ENCODE measurements at regions not wholly inside any gene's neighbourhood (a gene's known extent, or its start where the extent isn't known, plus 50 kb on each side); places are given as distances from the start of the nearest gene placed in this dataset.

DNA sequence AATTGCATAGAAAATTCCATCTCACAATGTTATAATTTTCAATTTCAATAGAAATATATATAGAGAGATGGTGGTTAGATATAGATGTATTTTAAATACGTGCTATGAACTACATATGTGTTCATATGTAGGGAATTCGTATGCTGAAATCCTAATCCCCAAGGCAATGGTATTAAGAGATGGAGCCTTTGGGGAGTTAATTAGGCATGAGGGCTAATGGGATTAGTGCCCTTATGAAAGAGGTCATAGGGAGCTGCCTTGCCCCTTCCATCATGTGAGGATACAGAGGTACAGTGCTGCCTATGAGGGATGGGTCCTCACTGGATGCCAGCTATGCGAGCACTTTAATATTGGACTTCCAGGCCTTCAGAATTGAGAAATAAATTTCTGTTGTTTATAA lies 79.6 kb upstream of the CCDC54 start:
- Histone ChIP-seq H3K27ac (ENCODE audit: low read length) (no peak overlapping the region), H3K4me2 (ENCODE audit: low read length) (no peak overlapping the region), H3K4me1 (ENCODE audit: low read length) (no peaks in the 10 kb centered on the region), H3K79me2 (ENCODE audit: low read length) (no peaks in the 10 kb centered on the region), H3K9me3 (ENCODE audit: insufficient read depth, low read length) (no peaks in the 10 kb centered on the region), H4K20me1 (ENCODE audit: insufficient read depth, low read length) (no peaks in the 10 kb centered on the region), H3K36me3 (replicated peaks; ENCODE audit: low read depth, low read length) (no peaks in the 10 kb centered on the region), H2AFZ (ENCODE audit: low read depth, low read length) (no peak overlapping the region), H3K9ac (ENCODE audit: low read length) (no peak overlapping the region), H3K4me3 (ENCODE audit: low read length) (no peak overlapping the region), H3K27me3 (ENCODE audit: low read depth, low read length) (no peaks in the 10 kb centered on the region)
- TF ChIP-seq EZH2phosphoT487 (IDR thresholded peaks at IDR 0.05; ENCODE audit: low read depth) = no peak
- TF ChIP-seq, protein P1, sequence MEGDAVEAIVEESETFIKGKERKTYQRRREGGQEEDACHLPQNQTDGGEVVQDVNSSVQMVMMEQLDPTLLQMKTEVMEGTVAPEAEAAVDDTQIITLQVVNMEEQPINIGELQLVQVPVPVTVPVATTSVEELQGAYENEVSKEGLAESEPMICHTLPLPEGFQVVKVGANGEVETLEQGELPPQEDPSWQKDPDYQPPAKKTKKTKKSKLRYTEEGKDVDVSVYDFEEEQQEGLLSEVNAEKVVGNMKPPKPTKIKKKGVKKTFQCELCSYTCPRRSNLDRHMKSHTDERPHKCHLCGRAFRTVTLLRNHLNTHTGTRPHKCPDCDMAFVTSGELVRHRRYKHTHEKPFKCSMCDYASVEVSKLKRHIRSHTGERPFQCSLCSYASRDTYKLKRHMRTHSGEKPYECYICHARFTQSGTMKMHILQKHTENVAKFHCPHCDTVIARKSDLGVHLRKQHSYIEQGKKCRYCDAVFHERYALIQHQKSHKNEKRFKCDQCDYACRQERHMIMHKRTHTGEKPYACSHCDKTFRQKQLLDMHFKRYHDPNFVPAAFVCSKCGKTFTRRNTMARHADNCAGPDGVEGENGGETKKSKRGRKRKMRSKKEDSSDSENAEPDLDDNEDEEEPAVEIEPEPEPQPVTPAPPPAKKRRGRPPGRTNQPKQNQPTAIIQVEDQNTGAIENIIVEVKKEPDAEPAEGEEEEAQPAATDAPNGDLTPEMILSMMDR (IDR thresholded peaks at IDR 0.05; ENCODE audit: low read depth, low read length) = no peak

DNA sequence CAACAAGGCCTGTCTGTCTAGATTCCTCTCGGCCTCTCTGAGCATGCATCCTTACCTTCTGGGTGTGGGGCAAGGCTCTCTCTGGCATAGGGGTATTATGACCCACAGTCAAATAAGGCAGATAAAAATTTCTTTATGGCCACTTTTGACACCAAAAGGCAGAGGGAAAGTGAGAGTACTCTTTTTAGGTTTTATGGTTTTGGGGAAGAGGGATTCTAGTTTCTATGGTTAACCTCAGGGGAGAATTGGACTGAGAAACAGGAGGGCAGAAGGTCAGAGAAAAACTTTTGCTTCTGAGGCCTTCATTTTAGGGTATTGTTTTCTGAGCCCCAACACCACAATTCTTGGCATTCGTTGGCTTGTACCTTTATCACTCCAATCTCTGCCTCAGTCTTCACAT lies 70.0 kb upstream of the CCDC54 start:
- Histone ChIP-seq H3K4me1 (ENCODE audit: low read length) (no peaks in the 10 kb centered on the region), H4K20me1 (ENCODE audit: insufficient read depth, low read length) (no peaks in the 10 kb centered on the region), H3K27me3 (ENCODE audit: low read depth, low read length) (peaks cover 4% of the 10 kb centered on the region; the same call in 1 of the 2 replicates), H3K9ac (ENCODE audit: low read length) (no peak overlapping the region), H3K4me2 (ENCODE audit: low read length) (no peak overlapping the region), H3K79me2 (ENCODE audit: low read length) (no peaks in the 10 kb centered on the region), H3K27ac (ENCODE audit: low read length) (no peak overlapping the region), H3K4me3 (ENCODE audit: low read length) (no peak overlapping the region), H3K36me3 (replicated peaks; ENCODE audit: low read depth, low read length) (no peaks in the 10 kb centered on the region), H3K9me3 (ENCODE audit: insufficient read depth, low read length) (no peaks in the 10 kb centered on the region), H2AFZ (ENCODE audit: low read depth, low read length) (no peak overlapping the region)
- TF ChIP-seq EZH2phosphoT487 (IDR thresholded peaks at IDR 0.05; ENCODE audit: low read depth) = no peak
- TF ChIP-seq, protein P1 (IDR thresholded peaks at IDR 0.05; ENCODE audit: low read depth, low read length) = no peak

DNA sequence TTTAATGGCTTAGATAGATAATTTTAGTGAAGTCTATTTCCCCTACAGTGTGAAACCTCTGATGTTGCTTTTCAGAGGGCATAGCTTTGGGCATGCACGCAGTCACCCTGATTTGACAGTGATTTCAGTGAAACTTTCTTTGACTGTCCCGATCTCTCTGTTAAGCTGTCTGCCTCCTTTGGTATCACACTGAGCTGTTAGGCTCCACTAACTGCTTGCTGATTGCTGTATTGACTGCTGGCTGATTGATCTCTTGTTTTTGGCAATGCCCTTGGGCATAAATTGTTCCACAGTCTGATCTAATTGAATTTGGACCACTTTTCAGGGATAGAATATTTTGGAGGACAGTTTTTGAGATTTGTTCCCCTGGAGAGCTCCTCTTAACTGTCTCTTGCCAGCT lies 68.5 kb upstream of the CCDC54 start:
- no peak overlapping the region for H3K4me2 ChIP-seq (ENCODE audit: low read length)
- no peaks in the 10 kb centered on the region for H3K79me2 ChIP-seq (ENCODE audit: low read length)
- no peak overlapping the region for H3K9ac ChIP-seq (ENCODE audit: low read length)
- TF ChIP-seq, protein P1 (IDR thresholded peaks at IDR 0.05; ENCODE audit: low read depth, low read length) = no peak
- TF ChIP-seq EZH2phosphoT487 (IDR thresholded peaks at IDR 0.05; ENCODE audit: low read depth) = no peak
- no peak overlapping the region for H2AFZ ChIP-seq (ENCODE audit: low read depth, low read length)
- H3K27ac ChIP-seq (ENCODE audit: low read length) = no peak overlapping the region
- H3K9me3 ChIP-seq (ENCODE audit: insufficient read depth, low read length) = no peaks in the 10 kb centered on the region
- H3K4me3 ChIP-seq (ENCODE audit: low read length) = no peak overlapping the region
- peaks cover 4% of the 10 kb centered on the region; the same call in 1 of the 2 replicates for H3K27me3 ChIP-seq (ENCODE audit: low read depth, low read length)
- H3K36me3 ChIP-seq (replicated peaks; ENCODE audit: low read depth, low read length) = no peaks in the 10 kb centered on the region
- H4K20me1 ChIP-seq (ENCODE audit: insufficient read depth, low read length) = no peaks in the 10 kb centered on the region
- H3K4me1 ChIP-seq (ENCODE audit: low read length) = no peaks in the 10 kb centered on the region

DNA sequence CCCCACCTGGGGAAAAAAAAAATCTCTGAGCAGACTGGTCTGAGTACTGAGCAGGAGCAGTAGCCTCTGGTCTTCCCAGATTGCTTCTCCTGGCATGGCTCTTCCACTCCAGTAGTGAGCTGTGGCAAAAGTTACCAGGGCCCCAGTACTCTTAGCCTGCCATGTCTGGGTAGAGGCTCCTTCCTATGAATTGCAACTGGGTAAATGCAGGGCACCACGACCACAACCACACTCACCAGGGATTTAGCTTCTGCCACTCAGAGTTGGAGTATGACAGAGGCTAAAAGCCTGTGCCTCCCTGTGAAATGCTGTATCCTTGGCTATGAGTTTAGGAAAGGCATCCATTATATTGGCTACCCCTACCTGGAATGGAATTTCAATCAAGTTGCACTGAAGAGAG lies 67.9 kb upstream of the CCDC54 start:
- no peaks in the 10 kb centered on the region for H3K79me2 ChIP-seq (ENCODE audit: low read length)
- no peaks in the 10 kb centered on the region for H3K4me1 ChIP-seq (ENCODE audit: low read length)
- no peak overlapping the region for H3K4me2 ChIP-seq (ENCODE audit: low read length)
- H3K9me3 ChIP-seq (ENCODE audit: insufficient read depth, low read length) = no peaks in the 10 kb centered on the region
- no peak overlapping the region for H3K27ac ChIP-seq (ENCODE audit: low read length)
- H3K9ac ChIP-seq (ENCODE audit: low read length) = no peak overlapping the region
- H3K4me3 ChIP-seq (ENCODE audit: low read length) = no peak overlapping the region
- no peaks in the 10 kb centered on the region for H4K20me1 ChIP-seq (ENCODE audit: insufficient read depth, low read length)
- peaks cover 4% of the 10 kb centered on the region; the same call in 1 of the 2 replicates for H3K27me3 ChIP-seq (ENCODE audit: low read depth, low read length)
- no peaks in the 10 kb centered on the region for H3K36me3 ChIP-seq (replicated peaks; ENCODE audit: low read depth, low read length)
- H2AFZ ChIP-seq (ENCODE audit: low read depth, low read length) = no peak overlapping the region
- TF ChIP-seq, protein P1 (IDR thresholded peaks at IDR 0.05; ENCODE audit: low read depth, low read length) = no peak
- TF ChIP-seq EZH2phosphoT487 (IDR thresholded peaks at IDR 0.05; ENCODE audit: low read depth) = no peak
